Erythroblast (primary cell): ENCODE measurements at regions not wholly inside any gene's neighbourhood (a gene's known extent, or its start where the extent isn't known, plus 50 kb on each side); places are given as distances from the start of the nearest gene placed in this dataset.

ENCODE experiments used
- GATA1 ChIP-seq: IDR thresholded peaks from 2 replicates; pipeline ENCODE4 v1.6.1; 2011; ENCODE audit warnings: low read depth, mild to moderate bottlenecking, control low read depth, low read length, moderate library complexity
- POLR2A ChIP-seq: IDR thresholded peaks from 2 replicates; pipeline ENCODE4 v1.6.1; 2011; ENCODE audit warnings: mild to moderate bottlenecking, low read length

DNA sequence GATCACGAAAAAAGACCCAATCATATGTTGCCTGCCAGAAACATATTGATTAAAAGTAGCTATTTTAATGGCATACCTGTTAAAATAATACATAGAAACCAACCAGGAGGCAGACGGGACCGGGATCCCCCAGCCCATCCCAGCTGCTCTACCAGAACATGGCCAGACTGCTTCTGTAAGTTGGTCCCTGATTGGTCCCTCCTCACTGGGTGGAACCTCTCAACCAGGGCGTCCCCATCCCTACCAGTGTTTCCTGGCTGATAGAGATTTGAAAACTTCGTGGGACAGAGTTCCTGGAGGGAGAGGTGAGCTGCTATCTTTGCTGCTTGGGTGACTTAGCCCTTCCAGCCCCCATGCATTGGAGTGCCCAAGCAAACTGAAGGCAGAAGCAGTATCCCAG lies 256.2 kb downstream of the TRAM1L1 start:
- TF ChIP-seq GATA1 (no peak), POLR2A (no peak)
